ENCODE measurements at regions not wholly inside any gene's neighbourhood (a gene's known extent, or its start where the extent isn't known, plus 50 kb on each side); places are given as distances from the start of the nearest gene placed in this dataset.

GRCh38 chr17:51434434-51435170 is 174.3 kb downstream of the UTP18 start:
- TF ChIP-seq EZH2 (IDR thresholded peaks at IDR 0.05; ENCODE audit: low read length) (no peak), CTCF (optimal IDR thresholded peaks at IDR 0.05 in 1 of 3, IDR thresholded peaks at IDR 0.05 in 1 of 3, conservative IDR thresholded peaks at IDR 0.05 in 1 of 3; ENCODE audit: extremely low read depth in 1 of 3, insufficient read depth in 2 of 3, low read length in 3 of 3) (no peak)
